ENCODE measurements at regions not wholly inside any gene's neighbourhood (a gene's known extent, or its start where the extent isn't known, plus 50 kb on each side); places are given as distances from the start of the nearest gene placed in this dataset.
A peak's percentile ranks its signal among the peaks of the same experiment; 100 is the strongest.

DNA sequence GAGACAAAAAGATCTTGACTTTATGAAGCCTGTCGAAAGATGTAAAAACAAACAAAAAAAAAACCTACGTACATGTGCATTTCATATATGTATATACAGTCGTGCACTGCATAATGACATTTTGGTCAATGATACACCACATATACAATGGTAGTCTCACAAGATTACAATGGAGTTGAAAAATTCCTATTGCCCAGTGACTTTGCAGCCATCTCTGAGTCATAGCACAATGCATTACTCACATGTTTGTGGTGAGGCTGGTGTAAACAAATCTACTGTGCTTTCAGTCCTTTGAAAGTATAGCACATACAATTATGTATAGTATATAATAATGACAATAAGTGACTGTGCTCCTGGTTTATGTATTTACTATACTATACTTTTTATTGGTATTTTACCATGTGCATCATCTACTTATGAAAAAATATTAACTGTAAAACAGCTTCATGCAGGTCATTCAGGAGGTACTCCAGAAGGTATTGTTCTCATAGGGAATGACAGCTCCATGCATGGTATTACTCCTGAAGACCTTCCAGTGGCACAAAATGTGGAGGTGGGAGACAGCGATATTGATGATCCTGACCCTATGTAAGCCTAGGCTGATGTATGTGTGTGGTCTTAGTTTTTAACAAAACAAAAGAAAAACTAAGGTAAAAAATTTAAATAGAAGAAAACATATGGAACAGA, 73.7 kb upstream of the FST start:
- Histone ChIP-seq H3K9ac (ENCODE audit: control insufficient read depth, extremely low read depth, insufficient read depth, low read length) (no peak overlapping the region), H3K9me3 (ENCODE audit: control insufficient read depth, low read depth, low read length) (no peaks in the 10 kb centered on the region), H4K20me1 (ENCODE audit: control insufficient read depth, extremely low read depth, insufficient read depth, low read length) (no peaks in the 10 kb centered on the region), H3K79me2 (ENCODE audit: control insufficient read depth, insufficient read depth, low read length) (no peaks in the 10 kb centered on the region), H3K4me1 (ENCODE audit: control insufficient read depth, extremely low read depth, insufficient read depth, low read length) (peaks cover 15% of the 10 kb centered on the region), H3K27me3 (ENCODE audit: control insufficient read depth, extremely low read depth, insufficient read depth, low read length) (no peaks in the 10 kb centered on the region), H3K27ac (ENCODE audit: control insufficient read depth, insufficient read depth, low read length) (peak overlapping the region; percentile 73), H3K4me3 (ENCODE audit: control insufficient read depth in 2 of 3, extremely low read depth in 1 of 3, insufficient read depth in 2 of 3, low read depth in 1 of 3, low read length in 3 of 3) (no peak overlapping the region), H3K4me2 (ENCODE audit: control insufficient read depth, extremely low read depth, insufficient read depth, low read depth, low read length) (peak overlapping the region; percentile 50), H2AFZ (ENCODE audit: control insufficient read depth, low read length) (no peak overlapping the region), H3K9me1 (ENCODE audit: control insufficient read depth, extremely low read depth, insufficient read depth, low read length) (no peaks in the 10 kb centered on the region), H3K36me3 (ENCODE audit: control insufficient read depth in 2 of 2, extremely low read depth in 1 of 2, insufficient read depth in 2 of 2, low read length in 2 of 2) (no peaks in the 10 kb centered on the region)
- no peak for TF ChIP-seq CTCF (optimal IDR thresholded peaks at IDR 0.05 in 1 of 3, IDR thresholded peaks at IDR 0.05 in 1 of 3, conservative IDR thresholded peaks at IDR 0.05 in 1 of 3; ENCODE audit: extremely low read depth in 1 of 3, insufficient read depth in 2 of 3, low read length in 3 of 3)
- TF ChIP-seq EZH2 (IDR thresholded peaks at IDR 0.05; ENCODE audit: low read length): no peak
- DNase-seq (ENCODE audit: low read depth, low spot score) (peak; percentile 53), FAIRE-seq (peak; percentile 87)
- dilution Hi-C loops (cut with MboI; ENCODE audit: extremely low pct_ligation_motif_present, low sequenced_read_pairs): no loop called here

DNA sequence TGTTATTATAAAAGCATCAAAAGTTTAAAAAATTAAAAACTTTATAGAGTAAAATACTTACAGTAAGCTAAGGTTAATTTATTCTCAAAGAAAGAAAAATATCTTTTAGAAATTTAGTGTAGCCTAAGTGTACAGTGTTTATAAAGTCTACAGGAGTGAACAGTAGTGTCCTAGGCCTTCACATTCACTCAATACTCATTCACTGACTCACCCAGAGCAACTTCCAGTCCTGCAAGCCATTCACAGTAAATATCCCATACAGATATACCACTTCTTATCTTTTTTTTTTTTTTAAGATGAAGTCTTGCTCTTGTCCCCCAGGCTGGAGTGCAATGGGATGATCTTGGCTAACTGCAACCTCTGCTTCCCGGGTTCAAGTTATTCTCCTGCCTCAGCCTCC, 73.1 kb upstream of the FST start:
- no peak overlapping the region for H3K4me3 ChIP-seq (ENCODE audit: control insufficient read depth in 2 of 3, extremely low read depth in 1 of 3, insufficient read depth in 2 of 3, low read depth in 1 of 3, low read length in 3 of 3)
- H3K9me3 ChIP-seq (ENCODE audit: control insufficient read depth, low read depth, low read length): no peaks in the 10 kb centered on the region
- H3K27ac ChIP-seq (ENCODE audit: control insufficient read depth, insufficient read depth, low read length): peak overlapping the region; percentile 73
- H3K9me1 ChIP-seq (ENCODE audit: control insufficient read depth, extremely low read depth, insufficient read depth, low read length): no peaks in the 10 kb centered on the region
- H3K27me3 ChIP-seq (ENCODE audit: control insufficient read depth, extremely low read depth, insufficient read depth, low read length): no peaks in the 10 kb centered on the region
- TF ChIP-seq EZH2 (IDR thresholded peaks at IDR 0.05; ENCODE audit: low read length): no peak
- no peak for TF ChIP-seq CTCF (optimal IDR thresholded peaks at IDR 0.05 in 1 of 3, IDR thresholded peaks at IDR 0.05 in 1 of 3, conservative IDR thresholded peaks at IDR 0.05 in 1 of 3; ENCODE audit: extremely low read depth in 1 of 3, insufficient read depth in 2 of 3, low read length in 3 of 3)
- H3K9ac ChIP-seq (ENCODE audit: control insufficient read depth, extremely low read depth, insufficient read depth, low read length): no peak overlapping the region
- peak; percentile 48 for FAIRE-seq
- no peaks in the 10 kb centered on the region for H3K36me3 ChIP-seq (ENCODE audit: control insufficient read depth in 2 of 2, extremely low read depth in 1 of 2, insufficient read depth in 2 of 2, low read length in 2 of 2)
- no peaks in the 10 kb centered on the region for H4K20me1 ChIP-seq (ENCODE audit: control insufficient read depth, extremely low read depth, insufficient read depth, low read length)
- dilution Hi-C loops (cut with MboI; ENCODE audit: extremely low pct_ligation_motif_present, low sequenced_read_pairs): no loop called here
- H3K4me1 ChIP-seq (ENCODE audit: control insufficient read depth, extremely low read depth, insufficient read depth, low read length): peaks cover 15% of the 10 kb centered on the region
- H3K4me2 ChIP-seq (ENCODE audit: control insufficient read depth, extremely low read depth, insufficient read depth, low read depth, low read length): no peak overlapping the region
- no peak overlapping the region for H2AFZ ChIP-seq (ENCODE audit: control insufficient read depth, low read length)
- no peaks in the 10 kb centered on the region for H3K79me2 ChIP-seq (ENCODE audit: control insufficient read depth, insufficient read depth, low read length)
- no peak for DNase-seq (ENCODE audit: low read depth, low spot score)

All from keratinocyte (primary cell).